ENCODE measurements at regions not wholly inside any gene's neighbourhood (a gene's known extent, or its start where the extent isn't known, plus 50 kb on each side); places are given as distances from the start of the nearest gene placed in this dataset.

GRCh38 chr3:44068753-44069152 is 172.9 kb upstream of the TOPAZ1 start:
- H3K9me3 ChIP-seq (ENCODE audit: low read depth) = no peaks in the 10 kb centered on the region
- H3K36me3 ChIP-seq (replicated peaks; ENCODE audit: insufficient read depth, low read depth) = no peaks in the 10 kb centered on the region
- H2AFZ ChIP-seq = no peak overlapping the region
- no peaks in the 10 kb centered on the region for H4K20me1 ChIP-seq (ENCODE audit: insufficient read depth, poor library complexity, severe bottlenecking)
- WGBS (ENCODE audit: low lambda C conversion rate, missing lambda C conversion rate) = 91% methylated on average over 3 of the region's 3 CpGs
- no peaks in the 10 kb centered on the region for H3K79me2 ChIP-seq
- no peaks in the 10 kb centered on the region for H3K9me2 ChIP-seq (replicated peaks; ENCODE audit: insufficient read depth)
- no peak overlapping the region for H3K4me2 ChIP-seq
- TF ChIP-seq EZH2 (IDR thresholded peaks at IDR 0.05; ENCODE audit: borderline replicate concordance) (no peak), EZH2phosphoT487 (IDR thresholded peaks at IDR 0.05; ENCODE audit: low read depth, severe bottlenecking, unreplicated experiment) (no peak)
- TF ChIP-seq, protein P1, sequence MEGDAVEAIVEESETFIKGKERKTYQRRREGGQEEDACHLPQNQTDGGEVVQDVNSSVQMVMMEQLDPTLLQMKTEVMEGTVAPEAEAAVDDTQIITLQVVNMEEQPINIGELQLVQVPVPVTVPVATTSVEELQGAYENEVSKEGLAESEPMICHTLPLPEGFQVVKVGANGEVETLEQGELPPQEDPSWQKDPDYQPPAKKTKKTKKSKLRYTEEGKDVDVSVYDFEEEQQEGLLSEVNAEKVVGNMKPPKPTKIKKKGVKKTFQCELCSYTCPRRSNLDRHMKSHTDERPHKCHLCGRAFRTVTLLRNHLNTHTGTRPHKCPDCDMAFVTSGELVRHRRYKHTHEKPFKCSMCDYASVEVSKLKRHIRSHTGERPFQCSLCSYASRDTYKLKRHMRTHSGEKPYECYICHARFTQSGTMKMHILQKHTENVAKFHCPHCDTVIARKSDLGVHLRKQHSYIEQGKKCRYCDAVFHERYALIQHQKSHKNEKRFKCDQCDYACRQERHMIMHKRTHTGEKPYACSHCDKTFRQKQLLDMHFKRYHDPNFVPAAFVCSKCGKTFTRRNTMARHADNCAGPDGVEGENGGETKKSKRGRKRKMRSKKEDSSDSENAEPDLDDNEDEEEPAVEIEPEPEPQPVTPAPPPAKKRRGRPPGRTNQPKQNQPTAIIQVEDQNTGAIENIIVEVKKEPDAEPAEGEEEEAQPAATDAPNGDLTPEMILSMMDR (IDR thresholded peaks at IDR 0.05; ENCODE audit: poor library complexity) = no peak
- no peak overlapping the region for H3K4me3 ChIP-seq
- peaks cover 3% of the 10 kb centered on the region for H3K4me1 ChIP-seq (ENCODE audit: insufficient read depth)
- DNase-seq (ENCODE audit: low spot score) = no peak
- no peaks in the 10 kb centered on the region for H3K27me3 ChIP-seq
- no peak overlapping the region for H3K27ac ChIP-seq

DNA sequence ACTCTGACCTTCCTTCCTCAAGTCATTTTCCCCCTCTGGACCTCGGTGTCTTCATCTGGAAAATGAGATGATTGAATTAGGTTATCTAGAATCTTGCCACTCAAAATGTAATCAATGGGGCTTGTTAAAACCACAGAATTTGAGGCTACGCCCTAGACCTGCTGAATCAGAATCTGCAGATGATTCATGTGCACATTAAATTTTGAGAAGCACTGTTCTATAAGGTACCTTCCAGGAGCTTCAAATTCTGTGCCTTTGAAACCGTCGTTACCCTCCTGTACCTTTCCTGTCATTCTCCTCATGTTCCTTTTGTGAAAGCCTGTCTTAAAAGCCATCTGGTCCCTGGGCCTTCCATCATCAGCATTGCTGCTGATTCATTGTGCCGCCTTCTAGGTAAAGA is 172.4 kb upstream of the TOPAZ1 start:
- H3K27ac ChIP-seq = no peak overlapping the region
- no peak for DNase-seq (ENCODE audit: low spot score)
- no peaks in the 10 kb centered on the region for H3K9me3 ChIP-seq (ENCODE audit: low read depth)
- no peaks in the 10 kb centered on the region for H3K79me2 ChIP-seq
- H3K36me3 ChIP-seq (replicated peaks; ENCODE audit: insufficient read depth, low read depth) = no peaks in the 10 kb centered on the region
- 72% methylated on average over 5 of the region's 5 CpGs for WGBS (ENCODE audit: low lambda C conversion rate, missing lambda C conversion rate)
- H3K4me3 ChIP-seq = no peak overlapping the region
- H3K4me2 ChIP-seq = no peak overlapping the region
- H3K9me2 ChIP-seq (replicated peaks; ENCODE audit: insufficient read depth) = no peaks in the 10 kb centered on the region
- TF ChIP-seq, protein P1 (IDR thresholded peaks at IDR 0.05; ENCODE audit: poor library complexity) = no peak
- no peak for TF ChIP-seq EZH2phosphoT487 (IDR thresholded peaks at IDR 0.05; ENCODE audit: low read depth, severe bottlenecking, unreplicated experiment)
- no peak for TF ChIP-seq EZH2 (IDR thresholded peaks at IDR 0.05; ENCODE audit: borderline replicate concordance)
- H3K27me3 ChIP-seq = no peaks in the 10 kb centered on the region
- H2AFZ ChIP-seq = no peak overlapping the region
- H4K20me1 ChIP-seq (ENCODE audit: insufficient read depth, poor library complexity, severe bottlenecking) = no peaks in the 10 kb centered on the region
- peaks cover 3% of the 10 kb centered on the region for H3K4me1 ChIP-seq (ENCODE audit: insufficient read depth)

- Histone ChIP-seq H2AFZ (no peak overlapping the region), H3K79me2 (no peaks in the 10 kb centered on the region), H3K36me3 (replicated peaks; ENCODE audit: insufficient read depth, low read depth) (no peaks in the 10 kb centered on the region), H3K9me2 (replicated peaks; ENCODE audit: insufficient read depth) (no peaks in the 10 kb centered on the region), H3K27me3 (no peaks in the 10 kb centered on the region), H4K20me1 (ENCODE audit: insufficient read depth, poor library complexity, severe bottlenecking) (no peaks in the 10 kb centered on the region), H3K4me3 (no peak overlapping the region), H3K27ac (no peak overlapping the region), H3K4me1 (ENCODE audit: insufficient read depth) (no peaks in the 10 kb centered on the region), H3K9me3 (ENCODE audit: low read depth) (no peaks in the 10 kb centered on the region), H3K4me2 (no peak overlapping the region)
- 95% methylated on average over 8 of the region's 8 CpGs for WGBS (ENCODE audit: low lambda C conversion rate, missing lambda C conversion rate)
- no peak for DNase-seq (ENCODE audit: low spot score)
- TF ChIP-seq EZH2 (IDR thresholded peaks at IDR 0.05; ENCODE audit: borderline replicate concordance) (no peak), EZH2phosphoT487 (IDR thresholded peaks at IDR 0.05; ENCODE audit: low read depth, severe bottlenecking, unreplicated experiment) (no peak)
- TF ChIP-seq, protein P1 (IDR thresholded peaks at IDR 0.05; ENCODE audit: poor library complexity) = no peak
Measured at GRCh38 chr3:44070841-44071546, 170.7 kb upstream of the TOPAZ1 start.

All from hepatocyte (in vitro differentiated cells).